HCT116 (cell line): ENCODE measurements at regions not wholly inside any gene's neighbourhood (a gene's known extent, or its start where the extent isn't known, plus 50 kb on each side); places are given as distances from the start of the nearest gene placed in this dataset.
A peak's percentile ranks its signal among the peaks of the same experiment; 100 is the strongest.

Experiments used
- ATAC-seq: fragments of 200-7000 bp; cut with Tn5 transposase; 2 replicates; pipeline ENCODE4 v1.9.1; 2020; ENCODE audit warnings: mild to moderate bottlenecking, moderate library complexity
- BruUV-seq: library from RNA; stranded (reverse); fragments of 400-500 nt; replicated peaks from 2 replicates; lab custom pipeline; 2021; lab: Mats Ljungman, UMichigan
- CTCF ChIA-PET: fragments of 300-600 bp; sonication (Branson Sonifier 250); formaldehyde crosslinking; loops from one replicate; lab custom pipeline; 2021; ENCODE audit warnings: antibody characterized with exemption; lab: Charles Lee
- POLR2A ChIA-PET: fragments of 300-600, 350-600 bp; sonication (Branson Sonifier 250); formaldehyde crosslinking; loops from one replicate; lab custom pipeline; 2021; ENCODE audit warnings: antibody characterized with exemption; lab: Charles Lee
- RAD21 ChIA-PET, 2 experiments: fragments of 300-600 bp; sonication (Branson Sonifier 250); formaldehyde crosslinking; loops; one replicate each; lab custom pipeline; 2023; ENCODE audit warnings: low total read pairs in 2 of 2; ENCODE audit not compliant: uncharacterized antibody in 2 of 2, unreplicated experiment in 2 of 2, low non-redundant PET in 1 of 2; lab: Charles Lee
- DNase-seq: peaks from one replicate; pipeline ENCODE4 v3.0.0-alpha.2; 2010; ENCODE audit warnings: low read depth, low spot score
- H2AFZ ChIP-seq: fragments of 200-600 bp; shearing (Covaris generic), sonication (generic); 2 replicates; pipeline ENCODE4 v1.6.1; 2017; ENCODE audit warnings: low read depth, mixed run types, mixed read lengths, antibody characterized with exemption, low read length; ENCODE audit not compliant: poor library complexity, severe bottlenecking
- H3K27ac ChIP-seq: 2 replicates; pipeline ENCODE4 v1.5.1; 2012; ENCODE audit warnings: low read depth, low read length
- H3K27me3 ChIP-seq: fragments of 200-600 bp; sonication (generic); 2 replicates; pipeline ENCODE4 v1.6.1; 2016; ENCODE audit warnings: mixed run types, low read length, mixed read lengths; ENCODE audit not compliant: insufficient read depth
- H3K36me3 ChIP-seq, 2 experiments: fragments of 200-500 bp in 1 of 2; fragments of 200-600 bp in 1 of 2; sonication (Bioruptor generic) in 1 of 2; sonication (generic) in 1 of 2; 2 replicates each; pipeline versions ENCODE4 v1.5.1 to v1.6.1; 2014 to 2016; ENCODE audit warnings: low read length in 2 of 2, inconsistent platforms in 1 of 2, mixed read lengths in 1 of 2, mixed run types in 1 of 2; ENCODE audit not compliant: insufficient read depth in 2 of 2, control insufficient read depth in 1 of 2
- H3K4me1 ChIP-seq, 2 experiments: fragments of 200-600 bp in 1 of 2; sonication (generic) in 1 of 2; 2 replicates each; pipeline versions ENCODE4 v1.5.1 to v1.6.1; 2012 to 2017; ENCODE audit warnings: low read length in 2 of 2, inconsistent platforms in 1 of 2, mild to moderate bottlenecking in 1 of 2, mixed read lengths in 1 of 2, mixed run types in 1 of 2, moderate library complexity in 1 of 2; ENCODE audit not compliant: insufficient read depth in 2 of 2, control insufficient read depth in 1 of 2
- H3K4me2 ChIP-seq: fragments of 200-600 bp; sonication (generic); 2 replicates; pipeline ENCODE4 v1.6.1; 2017; ENCODE audit warnings: mixed run types, low read length, mixed read lengths
- H3K4me3 ChIP-seq, 2 experiments: fragments of 200-600 bp in 1 of 2; sonication (generic) in 1 of 2; replicated peaks in 1 of 2; 2 replicates each; pipeline ENCODE4 v1.5.1; 2011 to 2016; ENCODE audit warnings: low read length in 2 of 2, control low read depth in 1 of 2, low read depth in 1 of 2, mild to moderate bottlenecking in 1 of 2, mixed read lengths in 1 of 2, mixed run types in 1 of 2
- H3K79me2 ChIP-seq: fragments of 200-600 bp; sonication (generic); 2 replicates; pipeline ENCODE4 v1.6.1; 2017; ENCODE audit warnings: mild to moderate bottlenecking, mixed run types, low read length, moderate library complexity, mixed read lengths; ENCODE audit not compliant: insufficient read depth
- H3K9ac ChIP-seq: fragments of 200-600 bp; sonication (generic); 2 replicates; pipeline ENCODE4 v1.6.1; 2016; ENCODE audit warnings: low read length, mixed read lengths
- H3K9me2 ChIP-seq: fragments of 200-600 bp; sonication (generic), shearing (Covaris generic); 2 replicates; pipeline ENCODE4 v1.6.1; 2017; ENCODE audit warnings: mixed run types, mild to moderate bottlenecking, moderate library complexity; ENCODE audit not compliant: insufficient read depth
- H3K9me3 ChIP-seq, 2 experiments: fragments of 200-500 bp in 1 of 2; fragments of 200-600 bp in 1 of 2; sonication (Bioruptor generic) in 1 of 2; sonication (generic) in 1 of 2; 2 replicates each; pipeline ENCODE4 v1.6.1; 2014 to 2017; ENCODE audit warnings: low read length in 2 of 2, mixed read lengths in 2 of 2, inconsistent platforms in 1 of 2, low read depth in 1 of 2, mild to moderate bottlenecking in 1 of 2, mixed run types in 1 of 2, moderate library complexity in 1 of 2; ENCODE audit not compliant: control insufficient read depth in 1 of 2, insufficient read depth in 1 of 2
- H4K20me1 ChIP-seq: fragments of 200-600 bp; sonication (generic), shearing (Covaris generic); 2 replicates; pipeline ENCODE4 v1.6.1; 2017; ENCODE audit warnings: mixed run types, mild to moderate bottlenecking, moderate library complexity; ENCODE audit not compliant: insufficient read depth
- CEBPB ChIP-seq: IDR thresholded peaks from 2 replicates; pipeline ENCODE4 v1.6.1; 2012; ENCODE audit warnings: low read depth
- JUND ChIP-seq: IDR thresholded peaks from 2 replicates; pipeline ENCODE4 v1.6.1; 2012
- SIN3A ChIP-seq: IDR thresholded peaks from 2 replicates; pipeline ENCODE4 v1.6.1; 2012; ENCODE audit warnings: low read depth
- SRF ChIP-seq: IDR thresholded peaks from 2 replicates; pipeline ENCODE4 v1.6.1; 2012; ENCODE audit warnings: low read depth
- intact Hi-C: fragments of 100-400 bp; cut with micrococcal nuclease; formaldehyde crosslinking; loops from 2 replicates; pipeline ENCODE4 v1.10.0; 2022

GRCh38 chr7:115136796-115137443, 215.0 kb downstream of the MDFIC start:
- ATAC-seq: no peak
- no peak for DNase-seq
- intact Hi-C loops: no loop called here
- POLR2A ChIA-PET: no interaction called here
- Histone ChIP-seq H2AFZ (no peak overlapping the region), H3K9me3 (no peaks in the 10 kb centered on the region), H3K27me3 (no peaks in the 10 kb centered on the region), H3K9ac (no peak overlapping the region), H3K9me2 (no peaks in the 10 kb centered on the region), H3K36me3 (no peaks in the 10 kb centered on the region), H3K79me2 (no peaks in the 10 kb centered on the region), H3K4me3 (no peak overlapping the region), H3K27ac (no peak overlapping the region), H4K20me1 (no peaks in the 10 kb centered on the region), H3K4me1 (no peaks in the 10 kb centered on the region), H3K4me2 (no peak overlapping the region)
- BruUV-seq: no TSS peak
- RAD21 ChIA-PET: no interaction called here
- TF ChIP-seq SRF: no peak
- no peak for TF ChIP-seq JUND
- CTCF ChIA-PET: no interaction called here

- no peak for ATAC-seq
- Histone ChIP-seq H3K4me2 (no peak overlapping the region), H3K4me3 (no peak overlapping the region), H4K20me1 (no peaks in the 10 kb centered on the region), H3K36me3 (no peaks in the 10 kb centered on the region), H3K9me3 (no peaks in the 10 kb centered on the region), H2AFZ (no peak overlapping the region), H3K27ac (no peak overlapping the region), H3K9me2 (no peaks in the 10 kb centered on the region), H3K79me2 (no peaks in the 10 kb centered on the region), H3K9ac (no peak overlapping the region), H3K4me1 (no peaks in the 10 kb centered on the region), H3K27me3 (no peaks in the 10 kb centered on the region)
- POLR2A ChIA-PET: no interaction called here
- DNase-seq: no peak
- RAD21 ChIA-PET: no interaction called here
- intact Hi-C loops: no loop called here
- CTCF ChIA-PET: no interaction called here
- 0 out of 2 replicates have a peak, but pooled peaks have one; percentile 19 for TF ChIP-seq CEBPB
- no peak for TF ChIP-seq SIN3A
- BruUV-seq: no TSS peak
Measured at GRCh38 chr7:115135769-115136410, 214.0 kb downstream of the MDFIC start.
